ENCODE measurements at regions not wholly inside any gene's neighbourhood (a gene's known extent, or its start where the extent isn't known, plus 50 kb on each side); places are given as distances from the start of the nearest gene placed in this dataset.

DNA sequence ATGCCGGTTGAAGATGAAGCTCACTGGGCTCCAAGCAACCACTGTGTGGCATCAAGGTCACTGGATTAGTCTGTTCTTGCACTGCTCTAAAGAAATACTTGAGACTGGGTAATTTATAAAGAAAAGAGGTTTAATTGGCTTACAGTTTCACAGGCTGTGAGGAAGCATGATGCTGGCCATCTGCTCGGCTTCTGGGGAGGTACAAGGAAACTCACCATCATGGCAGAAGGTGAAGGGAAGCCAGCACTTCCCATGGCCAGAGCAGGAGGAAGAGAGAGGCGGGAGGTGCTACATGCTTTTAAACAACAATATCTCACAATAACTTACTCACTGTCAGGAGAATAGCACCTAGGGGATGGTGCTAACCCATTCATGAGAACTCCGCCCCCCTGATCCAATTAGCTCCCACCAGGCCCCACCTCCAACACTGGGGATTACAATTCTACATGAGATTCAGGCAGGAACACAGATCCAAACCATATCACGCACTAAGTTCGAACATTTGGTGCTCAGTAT lies 109.7 kb upstream of the MGAT5 start:
- H3K4me3 ChIP-seq (ENCODE audit: low read length): no peak overlapping the region
- no peak for TF ChIP-seq ZNF274 (IDR thresholded peaks at IDR 0.05; ENCODE audit: low read depth, low read length)

DNA sequence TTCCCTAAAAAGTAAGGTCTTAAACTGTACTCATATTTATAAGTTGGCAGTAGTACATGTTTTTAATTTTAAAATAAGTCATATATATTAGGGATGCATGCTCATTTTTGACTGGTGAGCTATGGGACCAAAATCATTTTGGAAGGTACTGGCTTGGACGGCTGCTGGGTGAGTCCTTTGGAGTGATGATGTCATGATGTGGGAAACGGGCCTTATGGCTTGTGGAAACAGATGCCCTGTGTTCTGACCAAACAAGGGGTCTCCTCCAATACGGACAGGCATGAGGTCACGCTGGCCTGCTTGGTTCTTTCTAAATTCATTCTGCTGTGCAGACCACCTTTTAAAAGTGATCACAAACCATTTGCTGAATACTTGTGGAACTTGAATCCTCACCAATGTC lies 109.2 kb upstream of the MGAT5 start:
- no peak for TF ChIP-seq ZNF274 (IDR thresholded peaks at IDR 0.05; ENCODE audit: low read depth, low read length)
- no peak overlapping the region for H3K4me3 ChIP-seq (ENCODE audit: low read length)

DNA sequence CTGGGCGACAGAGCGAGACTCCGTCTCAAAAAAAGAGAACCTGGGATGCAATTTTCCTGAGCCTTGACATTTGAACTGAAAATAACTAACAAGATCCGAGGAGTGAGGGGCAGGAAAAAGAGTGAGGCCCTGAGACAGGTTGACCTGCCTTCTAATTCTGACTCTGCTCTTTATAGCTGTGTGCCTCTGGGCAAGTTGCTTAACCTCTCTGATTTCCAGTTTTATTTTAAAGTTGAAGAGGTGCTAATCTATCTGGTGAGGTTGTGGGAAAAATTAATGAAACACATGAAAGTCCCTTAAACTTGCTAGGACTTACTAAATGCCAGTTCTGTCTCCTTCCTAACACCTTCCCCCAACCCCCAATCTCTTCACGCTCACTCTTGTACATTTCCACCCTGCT lies 108.4 kb upstream of the MGAT5 start:
- no peak overlapping the region for H3K4me3 ChIP-seq (ENCODE audit: low read length)
- TF ChIP-seq ZNF274 (IDR thresholded peaks at IDR 0.05; ENCODE audit: low read depth, low read length): no peak

DNA sequence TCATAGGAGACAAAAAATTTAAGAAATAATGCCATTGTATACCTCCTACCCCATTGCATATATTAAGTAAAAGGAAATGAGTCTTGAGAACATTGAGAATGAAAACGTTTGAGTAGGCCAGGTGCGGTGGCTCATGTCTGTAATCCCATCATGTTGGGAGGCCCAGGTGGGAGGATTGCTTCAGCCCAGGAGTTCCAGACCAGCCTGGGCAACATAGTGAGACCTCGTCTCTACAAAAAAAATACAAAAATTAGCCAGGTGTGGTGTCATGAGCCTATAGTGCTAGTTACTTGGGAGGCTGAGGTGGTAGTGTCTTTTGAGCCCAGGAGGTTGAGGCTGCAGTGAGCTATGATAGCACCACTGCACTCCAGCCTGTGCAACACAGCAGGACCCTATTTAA lies 107.7 kb upstream of the MGAT5 start:
- H3K4me3 ChIP-seq (ENCODE audit: low read length): no peak overlapping the region
- TF ChIP-seq ZNF274 (IDR thresholded peaks at IDR 0.05; ENCODE audit: low read depth, low read length): no peak

DNA sequence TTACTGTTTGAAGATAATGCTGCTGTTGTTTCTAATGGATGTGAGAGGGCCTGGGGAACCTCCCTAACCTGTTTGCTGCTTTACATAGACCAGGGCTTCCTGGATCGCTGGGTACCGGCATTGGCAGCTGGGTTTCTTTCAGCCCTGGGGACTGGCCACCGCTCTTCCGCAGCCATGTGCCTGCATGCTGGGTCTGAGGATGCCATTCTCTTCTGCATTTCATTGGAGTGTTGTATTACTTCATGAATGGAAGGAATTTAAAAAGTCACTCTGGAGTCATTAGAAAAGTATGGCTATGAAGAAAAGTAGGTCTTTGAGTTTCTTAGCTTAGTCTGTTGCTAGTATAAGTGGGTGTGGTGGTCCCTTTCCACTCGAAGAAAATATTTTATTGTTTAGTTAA lies 107.3 kb upstream of the MGAT5 start:
- TF ChIP-seq ZNF274 (IDR thresholded peaks at IDR 0.05; ENCODE audit: low read depth, low read length): no peak
- H3K4me3 ChIP-seq (ENCODE audit: low read length): no peak overlapping the region

DNA sequence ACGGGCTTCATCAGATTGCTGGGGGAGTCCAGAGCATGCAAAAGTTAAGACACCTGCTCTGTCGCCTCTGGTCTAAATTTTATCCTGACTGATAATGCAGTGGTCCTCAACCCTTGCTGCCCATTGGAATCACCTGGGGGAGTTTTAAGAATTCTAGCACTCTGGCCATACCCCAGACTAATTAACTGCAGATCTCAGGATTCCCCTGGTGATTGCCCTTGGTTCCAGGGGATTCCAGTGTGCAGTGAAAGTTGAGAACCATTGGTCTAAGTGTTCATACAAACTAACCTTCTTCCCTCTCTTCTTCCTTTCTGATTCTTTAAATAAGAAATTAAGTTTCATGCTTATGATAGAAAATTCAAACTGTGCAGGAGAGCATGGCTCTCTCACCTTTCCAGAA lies 105.7 kb upstream of the MGAT5 start:
- no peak overlapping the region for H3K4me3 ChIP-seq (ENCODE audit: low read length)
- TF ChIP-seq ZNF274 (IDR thresholded peaks at IDR 0.05; ENCODE audit: low read depth, low read length): no peak

DNA sequence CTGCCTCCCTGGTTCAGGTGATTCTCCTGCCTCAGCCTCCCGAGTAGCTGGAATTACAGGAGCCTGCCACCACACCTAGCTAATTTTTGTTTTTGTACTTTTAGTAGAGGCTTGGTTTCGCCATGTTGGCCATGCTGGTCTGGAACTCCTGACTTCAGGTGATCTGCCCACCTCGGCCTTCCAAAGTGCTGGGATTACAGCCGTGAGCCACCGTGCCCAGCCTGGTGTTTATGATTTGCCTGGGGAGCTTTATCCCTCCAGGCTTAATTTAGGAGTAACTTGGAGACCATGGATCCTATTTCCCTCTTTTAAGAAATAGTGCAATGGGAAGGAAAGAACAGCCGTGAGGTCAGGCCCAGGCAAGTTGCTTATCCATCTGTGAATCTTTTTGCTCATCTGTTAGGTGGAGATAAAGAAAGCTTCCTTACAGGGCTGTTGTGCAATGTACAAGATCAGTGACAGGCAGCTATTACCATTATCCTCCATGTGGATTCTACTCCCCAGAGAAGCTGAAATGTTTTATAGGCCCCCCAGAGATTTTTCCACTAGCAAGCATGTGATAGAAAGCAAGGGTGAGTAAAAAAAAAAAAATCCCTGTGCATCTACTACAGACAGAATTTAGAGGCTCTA lies 104.9 kb upstream of the MGAT5 start:
- no peak overlapping the region for H3K4me3 ChIP-seq (ENCODE audit: low read length)
- TF ChIP-seq ZNF274 (IDR thresholded peaks at IDR 0.05; ENCODE audit: low read depth, low read length): no peak

DNA sequence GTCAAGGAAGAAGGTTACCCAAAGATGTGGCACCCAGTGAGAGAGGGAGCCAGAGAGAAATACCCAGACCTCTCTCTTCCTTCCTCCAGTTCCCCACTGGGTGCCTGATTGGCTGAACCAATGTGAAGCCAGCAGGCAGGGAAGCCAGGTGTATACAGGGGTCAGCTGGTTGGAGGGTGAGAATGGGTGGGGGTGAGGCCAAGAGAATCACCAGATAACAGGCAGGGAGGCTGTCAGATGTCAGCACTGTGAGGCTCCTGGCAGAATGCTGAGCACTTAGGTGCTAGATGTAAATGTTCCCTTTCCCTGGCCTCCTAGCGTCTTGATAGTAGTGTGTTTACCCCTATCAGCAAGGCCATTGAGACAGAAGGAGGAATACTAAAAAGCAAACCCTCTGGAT lies 104.0 kb upstream of the MGAT5 start:
- no peak for TF ChIP-seq ZNF274 (IDR thresholded peaks at IDR 0.05; ENCODE audit: low read depth, low read length)
- H3K4me3 ChIP-seq (ENCODE audit: low read length): no peak overlapping the region

DNA sequence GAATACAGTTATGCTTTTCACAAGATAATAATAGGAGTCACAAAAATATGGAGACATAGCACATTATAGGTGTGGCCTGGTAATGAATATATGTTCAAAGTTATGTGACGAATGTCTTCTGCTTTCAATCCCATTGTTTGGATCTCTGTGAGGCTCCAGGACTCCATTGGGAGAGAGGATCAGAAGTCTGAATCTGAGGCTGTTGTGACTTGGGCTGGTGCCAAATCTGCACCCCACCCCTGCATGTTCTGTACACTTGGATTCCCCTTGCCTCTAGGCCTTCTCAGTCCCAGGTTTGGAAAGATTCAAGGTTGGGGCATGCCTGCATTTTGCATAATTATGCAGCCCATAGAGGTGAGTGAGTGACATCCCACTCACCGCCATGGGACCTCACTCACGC lies 103.1 kb upstream of the MGAT5 start:
- H3K4me3 ChIP-seq (ENCODE audit: low read length): no peak overlapping the region
- TF ChIP-seq ZNF274 (IDR thresholded peaks at IDR 0.05; ENCODE audit: low read depth, low read length): no peak

DNA sequence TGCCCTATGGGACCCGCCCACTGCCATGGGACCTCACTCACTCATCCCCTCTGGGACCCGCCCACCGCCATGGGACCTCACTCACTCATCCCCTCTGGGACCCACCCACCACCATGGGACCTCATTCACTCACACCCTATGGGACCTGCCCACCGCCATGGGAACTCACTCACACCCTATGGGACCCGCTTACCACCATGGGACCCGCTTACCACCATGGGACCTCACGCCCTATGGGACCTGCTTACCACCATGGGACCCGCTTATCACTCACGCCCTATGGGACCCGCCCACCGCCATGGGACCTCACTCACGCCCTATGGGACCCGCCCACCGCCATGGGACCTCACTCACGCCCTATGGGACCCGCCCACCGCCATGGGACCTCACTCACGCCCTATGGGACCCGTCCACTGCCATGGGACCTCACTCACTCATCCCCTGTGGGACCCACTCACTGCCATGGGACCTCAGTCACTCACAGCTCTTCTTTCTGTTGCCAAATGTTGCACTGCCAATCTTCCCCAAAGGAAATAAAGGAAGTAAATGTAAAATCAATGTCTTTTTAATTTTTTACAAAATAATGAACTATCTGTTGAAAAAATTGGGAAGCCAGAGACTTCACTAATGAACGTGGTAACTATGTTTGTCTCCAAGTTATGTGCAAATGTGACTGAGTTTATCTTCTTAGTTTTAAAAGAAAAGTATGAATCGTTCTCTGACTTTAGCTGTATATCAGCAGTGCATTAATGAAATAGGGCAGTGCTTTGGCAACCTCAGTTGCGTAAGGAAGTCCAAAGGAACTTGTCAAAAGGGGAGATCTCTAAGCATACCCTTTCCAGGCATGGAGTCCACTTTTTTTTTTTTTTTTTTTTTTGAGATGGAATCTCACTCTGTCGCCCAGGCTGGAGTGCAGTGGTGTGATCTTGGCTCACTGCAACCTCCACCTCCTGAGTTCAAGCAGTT lies 101.5 kb upstream of the MGAT5 start:
- no peak for TF ChIP-seq ZNF274 (IDR thresholded peaks at IDR 0.05; ENCODE audit: low read depth, low read length)
- no peak overlapping the region for H3K4me3 ChIP-seq (ENCODE audit: low read length)

DNA sequence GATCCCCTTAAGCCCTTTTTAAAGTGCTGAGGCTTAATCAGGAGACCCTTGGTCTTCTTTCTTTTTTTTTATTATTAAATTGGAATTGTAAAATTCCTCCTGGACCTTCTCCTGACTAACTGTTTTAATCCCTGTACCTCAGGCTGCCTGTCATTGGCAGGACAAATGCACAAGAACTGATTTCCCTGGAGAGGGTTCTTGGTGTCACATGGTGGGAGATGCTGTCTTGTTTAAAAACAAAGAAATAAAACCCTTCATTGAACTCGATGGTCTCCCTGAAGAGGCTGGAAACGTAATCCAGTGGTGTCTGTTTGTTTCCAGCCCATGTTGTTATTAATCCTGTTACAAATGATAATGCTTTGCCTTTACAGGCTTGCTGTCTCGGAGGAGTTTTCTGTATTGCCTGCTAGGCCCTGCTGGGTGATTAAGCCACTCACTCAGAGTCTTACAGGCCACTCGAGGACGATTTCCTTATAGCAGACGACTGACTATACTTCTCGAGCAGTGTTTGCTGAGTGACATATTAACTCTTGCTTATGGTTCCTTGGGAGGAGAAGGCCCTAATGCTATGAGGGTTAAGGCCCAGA lies 100.5 kb upstream of the MGAT5 start:
- no peak for TF ChIP-seq ZNF274 (IDR thresholded peaks at IDR 0.05; ENCODE audit: low read depth, low read length)
- H3K4me3 ChIP-seq (ENCODE audit: low read length): no peak overlapping the region

DNA sequence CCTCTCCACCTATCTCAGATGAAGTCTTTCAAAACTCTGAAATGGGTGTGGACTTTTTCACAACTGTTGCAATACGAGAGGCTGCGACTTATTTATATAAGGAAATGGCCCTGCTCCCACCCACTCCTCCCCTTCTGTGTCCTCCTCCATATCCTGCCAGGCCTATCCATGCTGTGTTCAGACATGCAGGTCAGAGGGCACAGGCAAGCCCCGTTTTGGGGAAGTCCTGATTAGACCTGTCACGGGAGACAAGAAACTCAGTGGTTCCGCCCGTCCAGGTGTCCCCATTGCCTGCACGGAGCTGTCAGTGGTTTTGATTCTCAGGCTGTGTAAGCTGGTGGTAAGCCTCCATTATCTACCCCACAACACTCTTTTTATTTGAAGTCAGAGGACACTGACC lies 99.6 kb upstream of the MGAT5 start:
- no peak overlapping the region for H3K4me3 ChIP-seq (ENCODE audit: low read length)
- no peak for TF ChIP-seq ZNF274 (IDR thresholded peaks at IDR 0.05; ENCODE audit: low read depth, low read length)

DNA sequence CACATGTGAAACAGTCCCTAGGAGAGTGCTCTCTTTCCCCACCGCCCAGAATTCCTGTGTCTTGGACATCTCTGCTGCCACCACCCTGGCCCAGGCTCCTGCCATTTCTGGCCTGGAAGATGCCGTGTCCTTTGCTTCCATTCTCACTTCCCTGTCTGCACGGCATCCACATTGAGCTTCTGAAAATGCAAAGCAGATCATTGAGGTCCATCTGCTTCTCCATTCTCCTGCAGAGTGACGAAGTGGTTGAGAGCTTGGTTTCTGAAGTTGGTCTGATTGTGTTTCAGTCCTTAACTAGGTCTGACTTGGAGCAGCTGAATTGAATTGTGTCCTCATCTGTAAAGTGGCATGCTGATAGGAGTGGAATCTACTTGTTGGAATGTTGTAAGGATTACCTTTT lies 98.7 kb upstream of the MGAT5 start:
- no peak overlapping the region for H3K4me3 ChIP-seq (ENCODE audit: low read length)
- no peak for TF ChIP-seq ZNF274 (IDR thresholded peaks at IDR 0.05; ENCODE audit: low read depth, low read length)

DNA sequence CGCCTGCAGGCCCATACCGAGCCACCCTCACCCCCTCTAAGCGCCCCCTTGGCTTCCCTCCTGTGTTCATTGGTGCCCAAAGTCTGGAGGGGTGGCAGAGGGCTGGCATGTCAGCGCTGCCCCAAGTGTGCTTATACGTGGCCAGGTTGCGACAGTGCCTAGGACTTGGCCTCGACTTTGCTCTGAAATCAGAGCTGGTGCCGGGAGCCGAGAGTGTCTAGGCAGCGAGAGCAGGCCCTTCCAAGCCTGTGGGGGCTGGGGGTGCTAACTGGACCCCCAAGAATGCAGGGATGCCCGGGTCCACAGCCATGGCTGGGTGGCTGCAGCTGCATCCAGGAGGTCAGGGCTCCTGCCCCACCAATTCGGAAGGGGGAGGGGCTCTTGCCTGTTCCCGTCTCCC lies 95.6 kb upstream of the MGAT5 start:
- no peak for TF ChIP-seq ZNF274 (IDR thresholded peaks at IDR 0.05; ENCODE audit: low read depth, low read length)
- no peak overlapping the region for H3K4me3 ChIP-seq (ENCODE audit: low read length)

DNA sequence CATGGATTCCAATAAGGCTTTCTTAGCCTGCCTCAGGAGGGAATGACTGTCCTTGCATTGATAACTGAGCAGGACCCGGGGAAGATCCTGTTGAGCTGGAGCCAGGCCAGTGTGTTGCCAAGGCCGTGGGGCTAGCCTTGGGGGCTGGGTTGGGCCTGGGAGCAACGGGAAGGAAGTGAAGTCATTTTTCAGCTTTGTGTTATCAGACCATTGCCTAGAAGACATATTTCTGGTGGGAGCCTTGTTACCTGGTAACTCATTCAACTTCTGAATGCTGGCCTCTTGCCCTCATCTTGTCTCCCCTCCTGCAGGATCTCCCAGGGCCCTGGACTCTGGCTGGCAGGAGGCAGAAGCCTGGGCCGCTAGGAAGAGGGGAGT lies 92.7 kb upstream of the MGAT5 start:
- H3K4me3 ChIP-seq (ENCODE audit: low read length): no peak overlapping the region
- TF ChIP-seq ZNF274 (IDR thresholded peaks at IDR 0.05; ENCODE audit: low read depth, low read length): no peak

All from GM08714 (cell line).